CD4-positive, alpha-beta memory T cell (primary cell): ENCODE measurements at regions not wholly inside any gene's neighbourhood (a gene's known extent, or its start where the extent isn't known, plus 50 kb on each side); places are given as distances from the start of the nearest gene placed in this dataset.

ENCODE experiments used
- CTCF ChIA-PET: fragments of 350-600 bp; sonication (Branson Sonifier 250); formaldehyde crosslinking; loops from one replicate; lab custom pipeline; 2021; ENCODE audit warnings: inconsistent platforms; ENCODE audit not compliant: partially characterized antibody; lab: Charles Lee
- POLR2A ChIA-PET: fragments of 350-600 bp; sonication (Branson Sonifier 250); formaldehyde crosslinking; loops from one replicate; lab custom pipeline; 2021; ENCODE audit not compliant: partially characterized antibody; lab: Charles Lee
- DNase-seq, 5 donors: peaks; one replicate each; pipeline versions ENCODE4 v3.0.0 to v3.0.0-alpha.2; 2020 to 2022; ENCODE audit warnings: mixed read lengths in 1 of 5
- H3K27ac ChIP-seq: one replicate; pipeline ENCODE4 v1.7.0; 2013; ENCODE audit warnings: low read depth, low read length
- H3K27me3 ChIP-seq: 2 replicates; pipeline ENCODE4 v1.7.0; 2013; ENCODE audit warnings: mild to moderate bottlenecking, low read length, moderate library complexity; ENCODE audit not compliant: insufficient read depth
- H3K36me3 ChIP-seq: 2 replicates; pipeline ENCODE4 v1.7.0; 2013; ENCODE audit warnings: mild to moderate bottlenecking, low read length, moderate library complexity; ENCODE audit not compliant: insufficient read depth
- H3K4me1 ChIP-seq: 2 replicates; pipeline ENCODE4 v1.7.0; 2013; ENCODE audit warnings: mild to moderate bottlenecking, low read length, moderate library complexity; ENCODE audit not compliant: insufficient read depth
- H3K4me3 ChIP-seq, 2 donors: one replicate each; pipeline ENCODE4 v1.7.0; 2013; ENCODE audit warnings: low read length in 2 of 2, mild to moderate bottlenecking in 1 of 2
- H3K9me3 ChIP-seq, 2 donors: one replicate each; pipeline ENCODE4 v1.7.0; 2013; ENCODE audit warnings: low read length in 2 of 2, control low read depth in 1 of 2; ENCODE audit not compliant: control insufficient read depth in 1 of 2
- H3K27ac Mint-ChIP-seq, 7 donors: one replicate each; pipeline ENCODE4 v1.8.0; 2020 to 2021; ENCODE audit warnings: mixed read lengths in 7 of 7, mild to moderate bottlenecking in 6 of 7, inconsistent platforms in 3 of 7, moderate library complexity in 3 of 7
- H3K27me3 Mint-ChIP-seq, 2 donors: one replicate each; pipeline ENCODE4 v1.8.0; 2020 to 2021; ENCODE audit warnings: mixed read lengths in 2 of 2
- H3K36me3 Mint-ChIP-seq, 2 donors: one replicate each; pipeline ENCODE4 v1.8.0; 2020 to 2021; ENCODE audit warnings: mixed read lengths in 2 of 2, inconsistent platforms in 1 of 2, mild to moderate bottlenecking in 1 of 2
- H3K4me1 Mint-ChIP-seq, 4 donors: one replicate each; pipeline ENCODE4 v1.8.0; 2020 to 2021; ENCODE audit warnings: mixed read lengths in 4 of 4, mild to moderate bottlenecking in 1 of 4
- H3K4me3 Mint-ChIP-seq, 8 donors: one replicate each; pipeline ENCODE4 v1.8.0; 2020 to 2021; ENCODE audit warnings: mixed read lengths in 8 of 8, mild to moderate bottlenecking in 7 of 8, moderate library complexity in 6 of 8, inconsistent platforms in 3 of 8
- H3K9me3 Mint-ChIP-seq, 8 donors: one replicate each; pipeline ENCODE4 v1.8.0; 2020 to 2021; ENCODE audit warnings: mixed read lengths in 8 of 8, mild to moderate bottlenecking in 5 of 8, inconsistent platforms in 3 of 8, moderate library complexity in 1 of 8
- intact Hi-C: fragments of 100-400 bp; cut with micrococcal nuclease; formaldehyde crosslinking; loops from one replicate; pipeline ENCODE4 v1.15.1; 2023

DNA sequence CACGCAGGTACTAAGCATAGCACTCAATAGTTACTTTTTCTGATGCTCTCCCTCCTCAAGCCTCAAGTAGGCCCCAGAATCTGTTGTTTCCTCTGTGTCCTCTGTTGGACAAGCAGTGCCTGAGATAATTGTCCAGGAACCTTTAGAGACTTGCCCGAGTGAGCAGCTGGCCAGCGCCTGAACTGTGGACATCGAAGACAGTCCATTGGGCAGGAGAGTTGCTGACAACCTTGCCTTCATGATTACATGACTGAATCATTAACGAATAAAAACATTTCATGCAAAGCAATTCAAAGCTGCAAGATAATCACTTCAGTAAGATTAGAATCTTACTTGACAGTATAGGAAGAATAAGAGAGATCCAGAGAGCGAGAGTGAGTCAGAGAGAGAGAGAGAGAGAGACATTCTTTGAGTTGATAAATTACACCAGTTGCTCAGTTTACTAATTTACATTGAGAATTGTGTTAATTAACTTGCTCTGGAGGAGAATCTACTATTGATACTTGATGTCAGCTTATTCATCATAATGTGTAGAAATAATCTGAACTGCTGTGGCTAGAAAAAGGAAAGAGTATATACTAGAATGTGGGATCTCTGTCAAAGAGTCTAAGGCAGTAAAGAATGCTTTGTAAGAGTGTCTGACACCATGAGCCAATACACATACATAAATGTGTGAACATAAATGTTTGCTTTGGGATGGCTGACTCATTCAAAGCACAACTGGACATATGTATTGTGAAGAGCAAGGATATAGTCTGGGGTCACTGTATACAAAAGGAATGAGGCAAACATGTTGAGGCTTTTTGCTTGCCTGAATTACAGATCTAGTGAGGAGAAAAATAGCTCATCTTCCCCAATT lies 216.0 kb downstream of the ZNF326 start:
- Mint-ChIP-seq H3K27ac (no peak overlapping the region), H3K27me3 (peaks cover 2 to 3% of the 10 kb centered on the region in 2 donors), H3K4me1 (no peaks in the 10 kb centered on the region), H3K9me3 (peaks cover 0 to 4% (median 0%) of the 10 kb centered on the region in 8 donors), H3K36me3 (no peaks in the 10 kb centered on the region), H3K4me3 (no peak overlapping the region)
- ChIA-PET POLR2A (no interaction called here), CTCF (no interaction called here)
- Histone ChIP-seq H3K4me3 (no peak overlapping the region), H3K9me3 (no peaks in the 10 kb centered on the region), H3K27me3 (no peaks in the 10 kb centered on the region), H3K27ac (no peak overlapping the region), H3K4me1 (no peaks in the 10 kb centered on the region), H3K36me3 (no peaks in the 10 kb centered on the region)
- no peak for DNase-seq
- intact Hi-C loops = no loop called here

DNA sequence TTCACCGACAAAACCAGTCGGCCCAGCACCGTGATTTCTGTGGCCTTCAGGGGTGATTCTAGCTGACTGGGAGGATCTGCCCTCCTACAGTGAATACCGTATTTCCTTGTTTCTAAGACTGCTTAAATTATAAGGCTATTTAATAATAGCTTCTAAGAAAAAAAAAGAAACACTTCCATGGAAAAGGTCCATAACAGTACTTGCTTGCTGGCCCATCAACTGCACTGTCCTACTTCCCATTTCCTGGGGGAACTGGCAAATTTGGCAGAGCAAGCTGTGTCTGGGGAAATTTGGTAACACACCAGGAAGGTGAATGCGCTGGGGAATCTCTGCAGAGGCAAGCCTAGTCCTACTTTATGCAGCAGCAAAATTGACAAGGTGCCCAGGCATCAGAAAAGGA lies 214.0 kb downstream of the ZNF326 start:
- H3K4me1 ChIP-seq = no peaks in the 10 kb centered on the region
- intact Hi-C loops = no loop called here
- CTCF ChIA-PET = no interaction called here

GRCh38 chr1:90206260-90206659 lies 211.3 kb downstream of the ZNF326 start:
- POLR2A ChIA-PET = no interaction called here
- Histone ChIP-seq H3K4me1 (no peaks in the 10 kb centered on the region), H3K36me3 (no peaks in the 10 kb centered on the region), H3K27me3 (no peaks in the 10 kb centered on the region), H3K4me3 (no peak overlapping the region), H3K27ac (no peak overlapping the region), H3K9me3 (no peaks in the 10 kb centered on the region)
- Mint-ChIP-seq H3K27ac (no peak overlapping the region), H3K4me3 (no peak overlapping the region), H3K9me3 (no peaks in the 10 kb centered on the region), H3K36me3 (no peaks in the 10 kb centered on the region), H3K4me1 (peaks cover 0 to 3% (median under 1%) of the 10 kb centered on the region in 4 donors), H3K27me3 (no peaks in the 10 kb centered on the region)
- CTCF ChIA-PET = no interaction called here
- no peak for DNase-seq
- intact Hi-C loops = no loop called here

More for the DNA sequence above, 214.0 kb downstream of the ZNF326 start:
- no peak for DNase-seq
- H3K27ac ChIP-seq = no peak overlapping the region
- Mint-ChIP-seq H3K36me3 (no peaks in the 10 kb centered on the region), H3K4me1 (no peaks in the 10 kb centered on the region), H3K4me3 (no peak overlapping the region), H3K27me3 (peaks cover 0 to 2% of the 10 kb centered on the region in 2 donors), H3K9me3 (peaks cover 0 to under 1% (median 0%) of the 10 kb centered on the region in 8 donors), H3K27ac (no peak overlapping the region)
- no peaks in the 10 kb centered on the region for H3K36me3 ChIP-seq
- H3K27me3 ChIP-seq = no peaks in the 10 kb centered on the region
- no peak overlapping the region for H3K4me3 ChIP-seq
- no peaks in the 10 kb centered on the region for H3K9me3 ChIP-seq
- POLR2A ChIA-PET = no interaction called here

- Mint-ChIP-seq H3K36me3 (no peaks in the 10 kb centered on the region), H3K27ac (no peak overlapping the region), H3K4me1 (peaks cover 0 to 3% (median under 1%) of the 10 kb centered on the region in 4 donors), H3K9me3 (no peaks in the 10 kb centered on the region), H3K27me3 (no peaks in the 10 kb centered on the region), H3K4me3 (no peak overlapping the region)
- Histone ChIP-seq H3K9me3 (no peaks in the 10 kb centered on the region), H3K4me1 (no peaks in the 10 kb centered on the region), H3K27me3 (no peaks in the 10 kb centered on the region), H3K36me3 (no peaks in the 10 kb centered on the region), H3K4me3 (no peak overlapping the region), H3K27ac (no peak overlapping the region)
- intact Hi-C loops = no loop called here
- ChIA-PET CTCF (no interaction called here), POLR2A (no interaction called here)
- no peak for DNase-seq
These were observed 209.9 kb downstream of the ZNF326 start for GRCh38 chr1:90204780-90205179.

- POLR2A ChIA-PET = no interaction called here
- Mint-ChIP-seq H3K36me3 (no peaks in the 10 kb centered on the region), H3K9me3 (no peaks in the 10 kb centered on the region), H3K27me3 (peaks cover 0 to 2% of the 10 kb centered on the region in 2 donors), H3K27ac (no peak overlapping the region), H3K4me3 (no peak overlapping the region), H3K4me1 (peaks cover 0 to 3% (median under 1%) of the 10 kb centered on the region in 4 donors)
- Histone ChIP-seq H3K4me3 (no peak overlapping the region), H3K36me3 (no peaks in the 10 kb centered on the region), H3K27ac (no peak overlapping the region), H3K9me3 (no peaks in the 10 kb centered on the region), H3K4me1 (no peaks in the 10 kb centered on the region), H3K27me3 (no peaks in the 10 kb centered on the region)
- CTCF ChIA-PET = no interaction called here
- no peak for DNase-seq
- intact Hi-C loops = no loop called here
These were observed 209.2 kb downstream of the ZNF326 start for GRCh38 chr1:90204023-90204590.

GRCh38 chr1:90201467-90202358 lies 206.8 kb downstream of the ZNF326 start:
- Mint-ChIP-seq H3K27ac (no peak overlapping the region), H3K9me3 (no peaks in the 10 kb centered on the region), H3K36me3 (no peaks in the 10 kb centered on the region), H3K27me3 (peaks cover 2% of the 10 kb centered on the region in 2 donors), H3K4me1 (peaks cover 0 to 3% (median under 1%) of the 10 kb centered on the region in 4 donors), H3K4me3 (no peak overlapping the region)
- CTCF ChIA-PET = no interaction called here
- intact Hi-C loops = no loop called here
- Histone ChIP-seq H3K9me3 (no peaks in the 10 kb centered on the region), H3K4me1 (no peaks in the 10 kb centered on the region), H3K4me3 (no peak overlapping the region), H3K27me3 (no peaks in the 10 kb centered on the region), H3K27ac (no peak overlapping the region), H3K36me3 (no peaks in the 10 kb centered on the region)
- POLR2A ChIA-PET = no interaction called here
- no peak for DNase-seq

- H3K4me1 ChIP-seq = no peaks in the 10 kb centered on the region
- no peaks in the 10 kb centered on the region for H3K9me3 ChIP-seq
- peaks cover 0 to 3% (median under 1%) of the 10 kb centered on the region in 4 donors for H3K4me1 Mint-ChIP-seq
- no peaks in the 10 kb centered on the region for H3K36me3 ChIP-seq
- peaks cover 2% of the 10 kb centered on the region in 2 donors for H3K27me3 Mint-ChIP-seq
- CTCF ChIA-PET = no interaction called here
- no peaks in the 10 kb centered on the region for H3K9me3 Mint-ChIP-seq
- no peak for DNase-seq
- no peak overlapping the region for H3K4me3 ChIP-seq
- H3K4me3 Mint-ChIP-seq = no peak overlapping the region
- no peak overlapping the region for H3K27ac ChIP-seq
- no peak overlapping the region for H3K27ac Mint-ChIP-seq
- no peaks in the 10 kb centered on the region for H3K36me3 Mint-ChIP-seq
- POLR2A ChIA-PET = no interaction called here
- intact Hi-C loops = no loop called here
- no peaks in the 10 kb centered on the region for H3K27me3 ChIP-seq
These were observed 205.8 kb downstream of the ZNF326 start for GRCh38 chr1:90200646-90201205.
